ENCODE measurements at regions not wholly inside any gene's neighbourhood (a gene's known extent, or its start where the extent isn't known, plus 50 kb on each side); places are given as distances from the start of the nearest gene placed in this dataset.

DNA sequence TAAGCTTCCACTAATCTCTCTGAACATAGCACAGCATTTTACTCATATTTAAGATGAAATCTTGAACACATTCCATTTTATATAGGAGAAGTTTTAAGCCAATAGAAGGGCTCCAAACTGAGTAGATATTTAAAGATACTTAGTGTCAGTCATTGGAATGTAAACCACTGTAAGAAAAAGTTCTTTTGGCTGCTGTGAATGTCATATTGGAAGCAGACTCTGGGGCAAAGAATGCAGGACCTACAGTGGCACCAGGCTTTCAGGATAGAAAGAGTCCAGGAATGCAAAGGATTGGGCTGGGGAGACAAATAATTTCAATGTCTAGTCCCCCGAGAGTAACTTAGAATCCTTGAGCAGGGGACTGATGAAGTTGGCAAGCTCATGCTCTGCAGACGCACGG is 1047.7 kb downstream of the STIM2 start:
- TF ChIP-seq POLR2A (IDR thresholded peaks at IDR 0.05; ENCODE audit: low read depth), result no peak
- no peak for TF ChIP-seq POLR2AphosphoS5 (IDR thresholded peaks at IDR 0.05)
- no peak for TF ChIP-seq EP300 (IDR thresholded peaks at IDR 0.05)
- TF ChIP-seq, protein P1, sequence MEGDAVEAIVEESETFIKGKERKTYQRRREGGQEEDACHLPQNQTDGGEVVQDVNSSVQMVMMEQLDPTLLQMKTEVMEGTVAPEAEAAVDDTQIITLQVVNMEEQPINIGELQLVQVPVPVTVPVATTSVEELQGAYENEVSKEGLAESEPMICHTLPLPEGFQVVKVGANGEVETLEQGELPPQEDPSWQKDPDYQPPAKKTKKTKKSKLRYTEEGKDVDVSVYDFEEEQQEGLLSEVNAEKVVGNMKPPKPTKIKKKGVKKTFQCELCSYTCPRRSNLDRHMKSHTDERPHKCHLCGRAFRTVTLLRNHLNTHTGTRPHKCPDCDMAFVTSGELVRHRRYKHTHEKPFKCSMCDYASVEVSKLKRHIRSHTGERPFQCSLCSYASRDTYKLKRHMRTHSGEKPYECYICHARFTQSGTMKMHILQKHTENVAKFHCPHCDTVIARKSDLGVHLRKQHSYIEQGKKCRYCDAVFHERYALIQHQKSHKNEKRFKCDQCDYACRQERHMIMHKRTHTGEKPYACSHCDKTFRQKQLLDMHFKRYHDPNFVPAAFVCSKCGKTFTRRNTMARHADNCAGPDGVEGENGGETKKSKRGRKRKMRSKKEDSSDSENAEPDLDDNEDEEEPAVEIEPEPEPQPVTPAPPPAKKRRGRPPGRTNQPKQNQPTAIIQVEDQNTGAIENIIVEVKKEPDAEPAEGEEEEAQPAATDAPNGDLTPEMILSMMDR (IDR thresholded peaks at IDR 0.05), result no peak

Data from esophagus muscularis mucosa (tissue), 4 donors.